ENCODE measurements at regions not wholly inside any gene's neighbourhood (a gene's known extent, or its start where the extent isn't known, plus 50 kb on each side); places are given as distances from the start of the nearest gene placed in this dataset.
"Not testable (repeated sequence)": the region's sequence is repeated elsewhere in the genome, so short reads cannot be mapped to it uniquely, and the experiment has no call there.

- DNase-seq (ENCODE audit: low spot score in 2 of 2) (no peak), FAIRE-seq (no peak)
Measured at GRCh38 chr4:11704186-11704830, 275.6 kb upstream of the HS3ST1 start.

GRCh38 chr4:11702886-11703557 lies 274.3 kb upstream of the HS3ST1 start:
- FAIRE-seq: no peak
- DNase-seq (ENCODE audit: low spot score in 2 of 2): no peak

GRCh38 chr4:11701966-11702725 lies 273.5 kb upstream of the HS3ST1 start:
- DNase-seq (ENCODE audit: low spot score in 2 of 2): no peak
- FAIRE-seq: no peak

- DNase-seq (ENCODE audit: low spot score in 2 of 2) (no peak), FAIRE-seq (no peak)
Measured at GRCh38 chr4:11700751-11701226, 272.1 kb upstream of the HS3ST1 start.

GRCh38 chr4:11698846-11699590 lies 270.3 kb upstream of the HS3ST1 start:
- DNase-seq (ENCODE audit: low spot score in 2 of 2) (no peak), FAIRE-seq (no peak)

- no peak for DNase-seq (ENCODE audit: low spot score in 2 of 2)
- no peak for FAIRE-seq
Measured at GRCh38 chr4:11698033-11698432, 269.3 kb upstream of the HS3ST1 start.

GRCh38 chr4:11693693-11694092 lies 265.0 kb upstream of the HS3ST1 start:
- no peak for FAIRE-seq
- DNase-seq (ENCODE audit: low spot score in 2 of 2): no peak

GRCh38 chr4:11691236-11691635 lies 262.5 kb upstream of the HS3ST1 start:
- FAIRE-seq: no peak
- DNase-seq (ENCODE audit: low spot score in 2 of 2): no peak

GRCh38 chr4:11687727-11688126 lies 259.0 kb upstream of the HS3ST1 start:
- DNase-seq (ENCODE audit: low spot score in 2 of 2) (no peak), FAIRE-seq (no peak)

- FAIRE-seq: no peak
- no peak for DNase-seq (ENCODE audit: low spot score in 2 of 2)
Measured at GRCh38 chr4:11685481-11685880, 256.8 kb upstream of the HS3ST1 start.

GRCh38 chr4:11675051-11675800 lies 246.5 kb upstream of the HS3ST1 start:
- DNase-seq (ENCODE audit: low spot score in 2 of 2) (no peak), FAIRE-seq (no peak)

GRCh38 chr4:11670304-11670703 lies 241.6 kb upstream of the HS3ST1 start:
- FAIRE-seq: no peak

GRCh38 chr4:11669156-11669555 lies 240.5 kb upstream of the HS3ST1 start:
- DNase-seq (ENCODE audit: low spot score in 2 of 2) (no peak), FAIRE-seq (no peak)

More at GRCh38 chr4:11670304-11670703, 241.6 kb upstream of the HS3ST1 start:
- no peak for DNase-seq (ENCODE audit: low spot score in 2 of 2)

- no peak for FAIRE-seq
Measured at GRCh38 chr4:11663114-11663513, 234.4 kb upstream of the HS3ST1 start.

GRCh38 chr4:11650801-11651596 lies 222.3 kb upstream of the HS3ST1 start:
- no peak for FAIRE-seq
- DNase-seq (ENCODE audit: low spot score in 2 of 2): no peak

More at GRCh38 chr4:11663114-11663513, 234.4 kb upstream of the HS3ST1 start:
- no peak for DNase-seq (ENCODE audit: low spot score in 2 of 2)

GRCh38 chr4:11647433-11647832 lies 218.7 kb upstream of the HS3ST1 start:
- DNase-seq (ENCODE audit: low spot score in 2 of 2) (no peak), FAIRE-seq (no peak)

- FAIRE-seq; DNase-seq (ENCODE audit: low spot score in 2 of 2): not testable (repeated sequence)
Measured at GRCh38 chr4:11643081-11643480, 214.4 kb upstream of the HS3ST1 start.

- no peak for FAIRE-seq
- no peak for DNase-seq (ENCODE audit: low spot score in 2 of 2)
Measured at GRCh38 chr4:11640584-11640983, 211.9 kb upstream of the HS3ST1 start.

- no peak for FAIRE-seq
- DNase-seq (ENCODE audit: low spot score in 2 of 2): no peak
Measured at GRCh38 chr4:11636551-11636950, 207.9 kb upstream of the HS3ST1 start.

Data from frontal cortex (tissue), 3 donors.